LoVo (cell line): ENCODE measurements at regions not wholly inside any gene's neighbourhood (a gene's known extent, or its start where the extent isn't known, plus 50 kb on each side); places are given as distances from the start of the nearest gene placed in this dataset.
"Not testable (repeated sequence)": the region's sequence is repeated elsewhere in the genome, so short reads cannot be mapped to it uniquely, and the experiment has no call there.

ENCODE experiments used
- DNase-seq: peaks from one replicate; pipeline ENCODE4 v3.0.0-alpha.2; 2016; ENCODE audit warnings: low spot score

- DNase-seq, result no peak
These were observed 206.1 kb downstream of the KCNJ2 start for GRCh38 chr17:70375406-70375805.

- DNase-seq, result no peak
These were observed 206.8 kb downstream of the KCNJ2 start for GRCh38 chr17:70375813-70376770.

GRCh38 chr17:70377654-70378053 is 208.3 kb downstream of the KCNJ2 start:
- no peak for DNase-seq

GRCh38 chr17:70378076-70378475 is 208.7 kb downstream of the KCNJ2 start:
- no peak for DNase-seq

GRCh38 chr17:70379945-70380344 is 210.6 kb downstream of the KCNJ2 start:
- no peak for DNase-seq

GRCh38 chr17:70381916-70382315 is 212.6 kb downstream of the KCNJ2 start:
- DNase-seq, result not testable (repeated sequence)

GRCh38 chr17:70388326-70388725 is 219.0 kb downstream of the KCNJ2 start:
- DNase-seq, result no peak

- DNase-seq, result not testable (repeated sequence)
These were observed 220.0 kb downstream of the KCNJ2 start for GRCh38 chr17:70389232-70389757.

GRCh38 chr17:70390049-70390448 is 220.7 kb downstream of the KCNJ2 start:
- DNase-seq, result no peak

GRCh38 chr17:70394473-70395232 is 225.3 kb downstream of the KCNJ2 start:
- DNase-seq, result no peak

- peak; percentile 27 for DNase-seq
These were observed 236.3 kb downstream of the KCNJ2 start for GRCh38 chr17:70405492-70406220.

- no peak for DNase-seq
These were observed 238.2 kb downstream of the KCNJ2 start for GRCh38 chr17:70407506-70407905.

GRCh38 chr17:70408768-70409167 is 239.4 kb downstream of the KCNJ2 start:
- no peak for DNase-seq

- no peak for DNase-seq
These were observed 245.0 kb downstream of the KCNJ2 start for GRCh38 chr17:70414300-70414699.

- no peak for DNase-seq
These were observed 251.6 kb downstream of the KCNJ2 start for GRCh38 chr17:70420861-70421445.

GRCh38 chr17:70422862-70423261 is 253.5 kb downstream of the KCNJ2 start:
- no peak for DNase-seq

- DNase-seq, result no peak
These were observed 254.2 kb downstream of the KCNJ2 start for GRCh38 chr17:70423562-70423961.

GRCh38 chr17:70426752-70427151 is 257.4 kb downstream of the KCNJ2 start:
- no peak for DNase-seq

- DNase-seq, result no peak
These were observed 265.5 kb downstream of the KCNJ2 start for GRCh38 chr17:70434536-70435490.

- DNase-seq, result no peak
These were observed 268.3 kb downstream of the KCNJ2 start for GRCh38 chr17:70437656-70438055.

GRCh38 chr17:70446446-70446845 is 277.1 kb downstream of the KCNJ2 start:
- no peak for DNase-seq
